ENCODE measurements at regions not wholly inside any gene's neighbourhood (a gene's known extent, or its start where the extent isn't known, plus 50 kb on each side); places are given as distances from the start of the nearest gene placed in this dataset.

GRCh38 chr5:79853676-79854418 lies 137.2 kb downstream of the MTX3 start:
- ATAC-seq (ENCODE audit: low read depth) (peak; percentile 88), DNase-seq (ENCODE audit: low spot score) (no peak)
- peak; percentile 14 for TF ChIP-seq CTCF (IDR thresholded peaks at IDR 0.05; ENCODE audit: poor library complexity, severe bottlenecking)
- Histone ChIP-seq H3K36me3 (ENCODE audit: low read depth) (no peaks in the 10 kb centered on the region), H3K27ac (ENCODE audit: poor library complexity, severe bottlenecking) (no peak overlapping the region), H3K27me3 (ENCODE audit: insufficient read depth, poor library complexity, severe bottlenecking) (no peaks in the 10 kb centered on the region), H3K4me3 (ENCODE audit: severe bottlenecking) (no peak overlapping the region), H3K9me3 (ENCODE audit: severe bottlenecking) (no peaks in the 10 kb centered on the region), H3K4me1 (ENCODE audit: insufficient read depth, poor library complexity, severe bottlenecking) (no peaks in the 10 kb centered on the region)

DNA sequence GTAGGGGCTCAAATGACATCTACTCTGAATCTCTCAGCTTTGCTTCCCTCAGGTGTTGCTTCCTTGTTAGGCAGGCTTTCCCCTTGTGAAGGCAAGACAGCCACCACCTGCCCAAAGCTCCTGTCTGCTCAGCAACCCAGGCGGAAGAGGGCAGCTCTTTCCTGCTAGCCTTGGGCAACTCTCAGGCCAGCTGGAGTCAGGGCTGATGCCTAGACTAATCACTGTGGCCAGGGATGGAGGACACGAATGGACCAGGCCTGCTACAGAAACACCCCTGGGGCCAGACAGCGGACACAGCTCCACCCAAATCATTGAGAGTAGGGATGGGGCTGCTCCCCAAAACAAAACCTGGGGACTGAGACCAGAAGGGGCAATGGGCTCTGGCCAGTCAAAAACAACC lies 138.0 kb downstream of the MTX3 start:
- no peak for TF ChIP-seq CTCF (IDR thresholded peaks at IDR 0.05; ENCODE audit: poor library complexity, severe bottlenecking)
- H3K4me3 ChIP-seq (ENCODE audit: severe bottlenecking) = no peak overlapping the region
- no peaks in the 10 kb centered on the region for H3K36me3 ChIP-seq (ENCODE audit: low read depth)
- no peaks in the 10 kb centered on the region for H3K9me3 ChIP-seq (ENCODE audit: severe bottlenecking)
- H3K27me3 ChIP-seq (ENCODE audit: insufficient read depth, poor library complexity, severe bottlenecking) = no peaks in the 10 kb centered on the region
- ATAC-seq (ENCODE audit: low read depth) (no peak), DNase-seq (ENCODE audit: low spot score) (no peak)
- H3K27ac ChIP-seq (ENCODE audit: poor library complexity, severe bottlenecking) = no peak overlapping the region
- no peaks in the 10 kb centered on the region for H3K4me1 ChIP-seq (ENCODE audit: insufficient read depth, poor library complexity, severe bottlenecking)

DNA sequence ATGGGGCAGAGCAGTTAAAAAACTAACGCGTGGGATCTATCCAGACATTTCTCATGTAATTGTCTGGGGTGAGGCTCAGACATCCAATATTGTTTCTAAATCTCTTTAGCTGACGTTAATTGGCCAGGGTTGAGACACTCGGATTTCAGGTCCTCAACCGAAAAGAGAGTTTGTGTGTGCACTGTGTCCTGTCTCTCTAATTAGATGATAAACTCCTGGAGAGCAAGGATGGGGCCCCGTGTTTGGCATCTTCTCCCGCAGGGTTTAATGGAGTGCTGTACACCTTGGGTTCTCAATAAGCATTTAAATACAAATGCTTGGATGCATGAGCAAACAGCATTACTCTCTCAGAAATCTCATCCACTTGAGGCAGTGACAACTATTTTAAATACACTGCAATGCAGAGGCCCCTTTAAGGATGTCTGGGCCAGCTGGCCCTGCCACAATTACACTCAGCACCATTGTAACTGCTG lies 139.6 kb downstream of the MTX3 start:
- H3K27me3 ChIP-seq (ENCODE audit: insufficient read depth, poor library complexity, severe bottlenecking) = no peaks in the 10 kb centered on the region
- H3K36me3 ChIP-seq (ENCODE audit: low read depth) = no peaks in the 10 kb centered on the region
- H3K4me3 ChIP-seq (ENCODE audit: severe bottlenecking) = no peak overlapping the region
- H3K4me1 ChIP-seq (ENCODE audit: insufficient read depth, poor library complexity, severe bottlenecking) = no peaks in the 10 kb centered on the region
- no peak for TF ChIP-seq CTCF (IDR thresholded peaks at IDR 0.05; ENCODE audit: poor library complexity, severe bottlenecking)
- H3K9me3 ChIP-seq (ENCODE audit: severe bottlenecking) = no peaks in the 10 kb centered on the region
- ATAC-seq (ENCODE audit: low read depth) (no peak), DNase-seq (ENCODE audit: low spot score) (no peak)
- H3K27ac ChIP-seq (ENCODE audit: poor library complexity, severe bottlenecking) = no peak overlapping the region

GRCh38 chr5:79850941-79851340 lies 140.1 kb downstream of the MTX3 start:
- Histone ChIP-seq H3K4me1 (ENCODE audit: insufficient read depth, poor library complexity, severe bottlenecking) (no peaks in the 10 kb centered on the region), H3K9me3 (ENCODE audit: severe bottlenecking) (no peaks in the 10 kb centered on the region), H3K4me3 (ENCODE audit: severe bottlenecking) (no peak overlapping the region), H3K27me3 (ENCODE audit: insufficient read depth, poor library complexity, severe bottlenecking) (no peaks in the 10 kb centered on the region), H3K27ac (ENCODE audit: poor library complexity, severe bottlenecking) (no peak overlapping the region), H3K36me3 (ENCODE audit: low read depth) (no peaks in the 10 kb centered on the region)
- no peak for TF ChIP-seq CTCF (IDR thresholded peaks at IDR 0.05; ENCODE audit: poor library complexity, severe bottlenecking)
- ATAC-seq (ENCODE audit: low read depth) (no peak), DNase-seq (ENCODE audit: low spot score) (no peak)

DNA sequence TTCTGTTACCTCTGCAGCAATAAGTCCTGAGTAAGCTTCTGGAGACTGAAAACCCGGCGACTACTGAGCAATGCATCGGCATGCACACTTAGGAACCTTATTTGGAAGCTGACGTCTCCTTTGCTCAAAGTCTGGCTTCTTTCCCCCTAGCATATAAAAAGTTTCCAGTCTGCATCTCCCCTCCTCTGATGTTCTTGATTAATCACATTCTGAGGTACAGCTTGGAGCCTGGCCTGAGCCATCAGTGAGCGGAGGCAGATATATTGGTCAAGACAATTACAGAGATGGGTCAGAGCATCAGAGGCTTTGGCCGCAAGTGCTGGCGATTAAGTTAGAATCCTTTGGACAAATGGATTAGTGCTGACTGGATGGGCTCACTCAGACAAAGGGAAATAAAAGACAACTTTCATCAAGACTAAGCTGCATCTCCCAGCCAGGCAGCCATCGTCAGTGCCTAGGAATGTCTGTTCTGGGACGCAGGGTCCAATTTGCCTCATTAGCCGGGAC lies 140.7 kb downstream of the MTX3 start:
- Histone ChIP-seq H3K36me3 (ENCODE audit: low read depth) (no peaks in the 10 kb centered on the region), H3K27me3 (ENCODE audit: insufficient read depth, poor library complexity, severe bottlenecking) (no peaks in the 10 kb centered on the region), H3K4me1 (ENCODE audit: insufficient read depth, poor library complexity, severe bottlenecking) (peaks cover 5% of the 10 kb centered on the region), H3K9me3 (ENCODE audit: severe bottlenecking) (no peaks in the 10 kb centered on the region), H3K27ac (ENCODE audit: poor library complexity, severe bottlenecking) (no peak overlapping the region), H3K4me3 (ENCODE audit: severe bottlenecking) (no peak overlapping the region)
- TF ChIP-seq CTCF (IDR thresholded peaks at IDR 0.05; ENCODE audit: poor library complexity, severe bottlenecking) = no peak
- no peak for DNase-seq (ENCODE audit: low spot score)
- no peak for ATAC-seq (ENCODE audit: low read depth)
